Stimulated activated CD4-positive, alpha-beta T cell treated with anti-CD3 and anti-CD28 coated beads, Interleukin-15, amount 100 ng/mL, for 24 hours (primary cell): ENCODE measurements at regions not wholly inside any gene's neighbourhood (a gene's known extent, or its start where the extent isn't known, plus 50 kb on each side); places are given as distances from the start of the nearest gene placed in this dataset.

Experiments
- DNase-seq: peaks from one replicate; pipeline ENCODE4 v3.0.0-alpha.2; 2020

DNA sequence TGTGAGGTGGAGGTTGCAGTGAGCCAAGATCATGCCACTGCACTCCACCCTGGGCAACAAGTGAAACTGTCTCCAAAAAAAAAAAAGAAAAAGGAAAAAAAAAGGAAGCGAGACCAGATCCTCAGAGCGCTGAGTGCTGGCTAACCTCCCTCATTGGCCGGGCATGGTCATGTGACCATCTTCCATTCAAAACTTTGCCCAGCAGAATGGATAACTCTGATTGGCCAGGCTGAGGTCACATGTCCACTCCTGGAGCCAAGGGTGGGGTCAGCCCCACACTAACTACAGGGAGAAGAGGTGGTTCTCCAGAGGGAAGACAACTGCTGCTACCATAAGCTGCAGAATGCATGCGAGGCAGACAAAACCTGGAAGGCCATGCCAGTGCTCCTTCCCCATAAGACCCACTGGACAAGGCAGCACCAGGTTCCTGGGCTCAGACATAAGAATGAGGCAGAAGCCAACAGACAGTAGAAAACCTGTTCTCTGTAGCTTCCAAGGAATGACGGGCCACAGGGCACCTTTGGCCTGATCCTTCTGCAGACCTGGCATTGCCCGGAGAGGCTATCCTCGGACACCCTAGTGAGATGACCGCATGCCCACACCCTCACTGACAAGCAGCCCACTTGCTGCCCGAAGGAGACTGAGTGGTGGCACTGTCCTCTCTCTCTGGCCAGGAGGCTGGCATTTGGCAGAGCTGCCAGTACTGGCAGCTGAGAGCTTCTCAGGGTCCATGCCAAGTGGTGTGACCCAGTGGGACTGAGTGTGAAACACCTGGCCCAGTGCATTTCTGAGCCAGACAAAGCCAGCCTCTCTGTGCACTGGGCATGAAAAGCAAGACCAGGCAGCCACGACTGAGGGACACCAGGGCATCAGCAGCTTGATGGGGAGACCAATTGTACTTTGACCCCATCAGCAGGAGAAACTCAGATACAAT, 311.9 kb upstream of the SULF2 start:
- DNase-seq = no peak

DNA sequence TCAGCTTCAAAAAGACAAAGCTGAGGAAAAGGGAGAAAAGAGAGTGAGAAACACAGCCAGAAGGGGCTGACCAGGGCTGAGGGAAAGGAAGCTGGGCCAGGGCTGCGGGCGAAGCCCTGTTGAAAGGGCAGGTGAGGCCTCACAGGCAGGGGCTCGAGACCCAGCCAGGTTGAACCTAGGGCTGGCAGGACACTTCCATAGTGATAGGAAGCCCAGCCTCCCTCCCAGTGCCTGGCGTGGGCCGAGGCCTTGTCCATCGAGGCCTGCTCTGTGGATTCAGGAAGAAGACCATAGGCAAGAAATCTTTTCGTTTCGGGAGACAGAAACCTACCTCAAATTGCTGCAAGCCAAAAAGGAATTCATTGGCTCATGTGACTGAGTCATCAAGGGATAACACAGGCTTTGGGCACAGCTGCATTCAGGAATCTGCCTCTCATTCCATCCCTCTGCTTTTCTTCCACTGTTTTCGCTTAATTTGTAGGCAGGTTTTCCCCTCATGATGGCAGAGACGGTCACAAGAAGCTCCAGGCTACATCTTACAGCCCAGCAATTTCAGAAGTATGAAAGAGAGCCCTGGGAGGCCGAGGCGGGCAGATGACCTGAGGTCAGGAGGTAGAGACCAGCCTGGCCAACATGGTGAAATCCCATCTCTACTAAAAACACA, 311.1 kb upstream of the SULF2 start:
- no peak for DNase-seq

DNA sequence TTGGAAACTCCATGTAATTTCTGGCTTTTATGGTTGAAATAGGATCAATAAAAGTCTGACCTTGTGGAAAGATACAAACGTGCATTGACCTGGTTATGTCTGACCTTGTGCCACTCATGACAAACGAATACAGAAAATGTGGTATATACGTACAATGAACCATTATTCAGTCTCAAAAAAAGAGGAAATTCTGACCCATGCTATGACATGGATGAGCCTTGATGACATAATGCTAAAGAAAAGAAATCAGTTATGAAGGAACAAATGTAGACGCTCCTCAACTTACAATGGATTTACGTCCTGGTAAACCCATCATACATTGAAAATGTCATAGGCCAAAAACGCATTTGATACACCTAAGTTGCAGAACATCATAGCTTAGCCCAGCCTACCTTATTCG, 309.7 kb upstream of the SULF2 start:
- no peak for DNase-seq

DNA sequence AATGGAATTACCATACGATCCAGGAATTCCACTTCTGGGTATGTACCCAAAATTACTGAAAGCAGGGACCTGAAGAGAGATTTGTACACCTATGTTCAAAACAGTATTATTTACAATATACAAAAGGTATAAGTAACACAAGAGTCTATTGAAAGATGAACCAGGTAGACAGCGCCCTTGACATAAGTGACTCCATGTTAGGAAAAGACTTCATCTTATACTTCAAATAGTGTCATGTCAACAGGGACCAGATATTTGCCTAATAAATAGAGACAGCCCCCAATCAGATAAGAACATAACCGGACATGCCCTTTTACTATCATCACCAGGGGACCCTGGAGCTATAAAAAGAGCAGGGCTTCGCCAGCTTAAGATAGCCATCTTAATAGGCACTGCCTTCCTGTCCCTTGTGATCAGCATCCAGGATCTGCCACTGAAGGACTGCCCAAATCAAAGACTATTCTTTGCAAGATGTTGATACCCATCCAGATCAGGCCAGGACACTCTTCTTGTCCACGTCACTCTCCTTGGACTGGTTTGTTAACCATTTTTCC, 309.0 kb upstream of the SULF2 start:
- no peak for DNase-seq

DNA sequence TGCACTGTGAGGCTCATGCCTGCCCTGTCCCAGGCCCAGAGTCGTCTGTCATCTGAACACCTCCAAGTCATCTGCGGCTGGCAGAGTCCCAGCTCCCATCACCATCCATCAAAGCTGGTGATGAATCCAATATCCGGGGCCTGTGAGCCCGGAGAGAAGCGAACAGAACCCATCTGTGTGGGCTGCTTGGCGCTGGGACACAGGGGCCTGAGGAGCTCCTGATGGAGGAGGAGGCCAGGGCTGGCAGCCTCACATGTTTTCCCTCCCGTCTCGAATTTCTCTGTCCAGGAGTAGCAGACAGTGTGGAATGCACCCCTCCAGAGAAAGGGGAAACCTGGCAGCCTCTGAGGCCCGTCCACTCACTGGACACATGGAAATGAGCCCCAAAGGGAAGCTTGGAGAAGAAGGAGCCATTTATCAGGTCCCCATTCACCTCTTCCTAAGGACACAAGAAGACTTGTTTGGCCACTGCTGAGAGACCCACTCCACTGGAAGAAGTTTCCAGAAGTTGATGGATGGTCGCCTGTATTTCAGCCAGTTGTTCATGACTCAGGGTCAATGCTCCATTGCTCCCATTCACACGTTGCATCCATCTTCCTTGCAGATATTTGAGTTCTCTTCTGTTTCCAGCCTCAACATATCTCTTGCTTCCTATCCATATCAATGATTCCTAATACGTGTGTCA, 307.5 kb upstream of the SULF2 start:
- DNase-seq = no peak

DNA sequence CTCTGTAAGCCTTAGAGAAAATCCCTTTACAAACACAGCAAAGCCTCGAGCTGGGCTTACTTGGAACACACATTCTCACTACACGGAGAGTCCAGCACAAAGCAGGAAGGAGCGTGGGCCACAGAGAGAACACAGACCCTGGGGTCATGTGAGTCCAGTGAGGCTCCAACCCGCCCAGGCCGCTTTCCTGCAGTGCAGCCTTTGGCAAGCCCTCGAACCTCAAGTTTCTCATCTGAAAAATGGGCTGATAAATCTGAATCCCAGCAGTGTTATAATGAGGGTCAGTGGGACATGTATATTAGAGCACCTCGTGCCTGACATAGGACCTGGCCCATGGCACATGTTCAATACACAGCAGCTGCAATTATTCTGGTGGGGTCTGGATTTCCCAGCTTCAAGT, 305.5 kb upstream of the SULF2 start:
- no peak for DNase-seq

DNA sequence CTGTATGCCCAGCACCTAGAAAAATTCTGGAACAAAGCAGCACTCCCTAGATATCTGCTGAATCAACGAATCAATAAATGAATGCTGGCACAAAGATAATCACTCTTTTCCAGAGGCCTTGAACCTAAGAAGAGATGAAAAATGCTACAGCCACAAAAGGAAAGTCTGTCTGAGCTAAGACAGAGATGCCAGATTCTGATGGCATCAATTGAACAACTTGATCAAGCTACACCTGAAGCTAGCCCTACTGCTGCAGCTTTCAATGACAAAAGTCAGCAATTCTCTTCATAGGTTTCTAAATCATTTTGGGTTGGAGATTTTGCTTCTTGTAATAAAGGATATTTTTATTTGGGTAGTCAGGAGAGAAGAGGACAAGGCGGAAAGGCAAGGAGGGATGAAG, 305.0 kb upstream of the SULF2 start:
- no peak for DNase-seq

DNA sequence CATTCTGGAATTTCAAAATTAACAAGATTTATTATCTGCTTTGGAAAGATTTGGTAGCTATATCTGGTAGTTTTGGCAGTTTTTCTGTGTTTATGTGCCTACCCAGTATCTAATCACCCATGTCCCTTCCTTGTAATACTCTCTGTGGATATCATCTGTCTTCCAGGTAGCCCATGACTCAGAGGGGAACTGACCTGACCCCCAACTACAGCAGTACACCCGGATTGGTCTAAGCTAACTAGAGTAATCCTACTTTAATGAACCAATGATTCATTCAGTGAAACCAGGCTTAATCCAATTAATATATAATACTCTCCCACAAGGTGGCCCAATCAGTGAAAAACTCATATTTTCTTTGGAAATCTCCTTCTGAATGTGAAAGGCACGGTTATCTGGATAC, 295.3 kb upstream of the SULF2 start:
- no peak for DNase-seq

DNA sequence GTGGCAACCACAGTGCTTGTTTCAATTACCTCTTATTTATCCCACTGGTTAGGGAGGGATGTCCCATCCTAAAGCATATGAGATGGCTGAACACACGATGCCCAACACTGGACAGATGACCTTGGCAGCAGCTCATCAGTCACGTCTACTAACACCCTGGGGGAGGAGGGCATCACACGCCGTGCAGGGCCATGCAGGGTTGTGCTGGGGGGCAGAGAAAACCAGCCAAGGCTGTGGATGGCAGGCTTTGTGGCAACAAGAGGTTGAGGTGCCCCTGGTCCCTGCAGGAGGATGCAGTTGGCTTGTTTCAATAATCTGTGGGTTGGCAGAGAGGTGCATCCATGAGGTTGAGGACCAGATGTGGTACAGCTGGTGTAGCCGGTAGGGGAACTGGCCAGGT, 293.7 kb upstream of the SULF2 start:
- DNase-seq = no peak

DNA sequence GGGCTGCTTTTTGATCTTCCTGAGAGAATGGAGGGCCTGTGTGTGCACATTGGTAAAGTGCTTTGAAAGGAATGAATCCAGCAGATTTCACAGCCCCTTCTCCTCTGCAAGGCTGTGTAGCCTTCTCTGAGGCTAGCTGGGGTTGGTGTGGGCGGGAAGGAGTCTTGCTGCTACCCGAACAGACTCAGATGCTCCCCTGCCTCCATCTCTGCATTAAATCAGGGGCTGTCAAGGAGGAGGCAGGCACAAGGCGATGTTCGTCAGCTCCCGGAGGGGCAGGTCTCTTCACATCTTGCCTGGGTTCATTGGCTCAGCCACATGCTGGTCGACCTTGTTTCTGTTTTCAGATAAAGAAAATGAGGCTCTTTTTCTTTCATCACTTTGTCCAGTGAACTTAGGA, 291.5 kb upstream of the SULF2 start:
- no peak for DNase-seq

DNA sequence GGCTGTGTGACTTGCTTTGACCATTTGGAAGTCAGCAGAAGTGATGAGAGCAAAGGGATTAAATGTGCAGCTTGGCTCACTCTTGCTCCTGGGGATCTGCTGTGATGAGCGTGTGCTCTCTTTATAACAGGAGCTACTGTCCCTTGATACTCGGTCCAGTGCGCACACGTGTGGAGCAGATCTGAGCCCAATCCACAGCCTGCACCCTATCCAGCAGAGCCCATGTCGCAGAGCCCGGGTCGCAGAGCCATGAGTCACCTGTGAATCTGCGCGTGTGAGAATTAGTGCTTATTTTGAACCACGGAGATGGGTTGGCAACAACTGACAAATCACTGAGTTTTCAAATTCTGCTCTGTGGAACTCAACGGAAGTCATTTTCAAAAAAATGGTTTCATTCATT, 291.0 kb upstream of the SULF2 start:
- no peak for DNase-seq

DNA sequence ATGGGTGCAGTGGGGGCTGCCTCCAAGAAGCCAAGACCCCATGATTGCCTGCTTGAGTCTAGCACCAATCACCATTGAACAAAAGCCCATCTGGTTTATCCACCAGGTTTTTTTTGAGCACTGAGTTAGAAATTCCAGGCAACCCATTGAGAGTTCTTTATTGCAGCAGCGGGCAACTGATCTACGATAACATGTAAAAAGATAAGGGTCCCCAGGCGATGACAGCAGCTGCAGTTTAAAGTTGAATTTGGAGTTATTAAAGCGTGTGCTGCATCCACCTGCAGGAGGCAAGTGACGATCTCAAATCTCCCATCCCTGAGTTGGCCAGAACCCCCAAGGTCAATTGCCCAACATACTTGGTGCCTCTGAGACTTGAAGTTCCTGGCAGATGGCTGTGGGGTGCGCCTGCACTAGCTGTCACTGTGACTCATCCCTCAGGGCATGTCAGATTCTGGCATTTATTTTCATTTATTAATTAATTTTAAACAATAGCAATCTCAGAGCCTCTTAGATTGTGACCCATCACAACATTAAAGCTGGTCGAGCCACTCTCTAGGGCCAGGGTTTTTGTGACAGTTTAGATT, 290.4 kb upstream of the SULF2 start:
- DNase-seq = no peak

DNA sequence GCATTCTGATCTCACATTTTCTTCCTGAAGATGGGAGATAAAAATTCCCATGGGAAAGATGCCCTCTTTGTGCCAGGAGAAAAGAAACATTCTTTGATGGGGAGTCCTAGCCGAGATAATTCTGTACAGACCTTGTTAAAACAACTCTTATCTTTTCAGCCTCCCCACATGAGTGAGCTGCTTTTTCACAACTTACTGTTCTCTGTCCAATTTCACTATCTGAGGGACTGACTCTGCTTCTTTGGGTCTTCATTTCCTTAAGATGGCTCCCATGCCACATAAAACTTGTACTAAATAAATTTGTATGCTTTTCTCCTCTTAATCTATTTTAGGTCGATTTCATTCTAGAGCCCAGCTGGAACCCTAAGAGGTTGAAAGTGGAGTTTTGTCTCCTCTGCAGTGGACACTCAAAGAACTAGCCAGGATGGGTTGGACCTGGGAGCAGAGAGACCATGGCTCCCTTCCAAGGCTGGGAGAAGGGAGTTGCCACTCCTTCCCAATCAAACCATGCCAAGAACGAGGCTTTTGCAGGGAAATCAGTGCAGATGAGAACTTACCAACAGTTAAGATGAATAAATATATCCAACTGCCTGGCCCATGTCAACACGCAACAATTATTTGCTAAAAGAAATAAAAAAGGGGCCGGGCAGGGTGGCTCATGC, 285.8 kb upstream of the SULF2 start:
- DNase-seq = no peak

DNA sequence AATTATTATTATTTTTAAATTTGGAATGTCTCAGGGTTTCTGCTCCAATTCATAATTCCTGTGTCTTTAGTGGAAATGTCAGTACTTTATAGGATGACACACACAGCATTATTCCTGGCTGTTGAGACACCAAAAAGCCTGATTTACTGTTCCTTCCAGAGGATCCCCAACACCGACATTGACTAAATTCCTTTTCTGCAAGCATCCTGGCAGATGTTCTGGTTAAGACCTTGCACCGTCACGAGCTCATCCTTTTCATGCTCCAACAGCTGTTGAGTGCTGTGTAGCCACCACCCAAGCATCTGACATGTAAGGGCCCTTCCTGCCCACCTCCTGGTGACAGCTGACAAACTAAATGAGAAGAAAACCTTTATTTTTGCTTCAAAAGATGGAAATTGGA, 284.3 kb upstream of the SULF2 start:
- no peak for DNase-seq

DNA sequence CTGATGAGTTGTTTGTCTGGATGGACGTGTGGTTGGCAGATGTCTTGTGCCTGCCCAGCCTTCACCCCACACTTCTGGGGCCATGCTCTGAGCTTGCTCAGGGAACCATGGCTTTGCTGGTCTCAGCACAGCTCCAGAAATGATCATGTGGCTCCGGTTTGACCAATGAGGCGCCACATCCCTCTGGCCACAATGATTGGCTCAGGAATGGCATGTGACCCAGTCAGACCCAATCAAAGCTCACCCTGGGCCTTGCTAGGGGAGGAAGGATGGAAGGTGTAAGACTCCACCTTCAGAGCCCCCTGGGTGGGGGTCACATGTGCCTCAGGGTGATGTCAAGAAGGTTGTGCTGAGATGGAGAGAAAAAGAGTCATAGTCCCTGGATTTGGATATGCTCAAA, 281.6 kb upstream of the SULF2 start:
- no peak for DNase-seq

DNA sequence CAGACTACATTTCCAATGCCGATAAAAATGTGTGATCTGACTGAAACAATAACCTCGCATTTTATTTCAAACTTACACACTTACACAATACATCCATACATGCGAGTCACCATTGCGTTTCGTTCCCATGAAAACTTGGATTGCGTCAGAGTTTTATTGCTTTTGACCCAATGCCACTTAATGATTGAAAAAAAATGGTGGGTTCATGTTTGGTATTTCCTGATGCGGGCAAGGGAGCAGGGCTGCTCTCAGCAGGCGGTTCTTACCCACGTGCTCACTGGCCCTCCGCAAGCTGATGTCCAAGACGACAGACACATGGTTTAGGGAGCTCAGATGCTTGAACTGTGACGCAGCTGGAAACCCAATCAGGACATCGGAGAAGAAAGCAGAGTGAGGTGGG, 281.0 kb upstream of the SULF2 start:
- no peak for DNase-seq

DNA sequence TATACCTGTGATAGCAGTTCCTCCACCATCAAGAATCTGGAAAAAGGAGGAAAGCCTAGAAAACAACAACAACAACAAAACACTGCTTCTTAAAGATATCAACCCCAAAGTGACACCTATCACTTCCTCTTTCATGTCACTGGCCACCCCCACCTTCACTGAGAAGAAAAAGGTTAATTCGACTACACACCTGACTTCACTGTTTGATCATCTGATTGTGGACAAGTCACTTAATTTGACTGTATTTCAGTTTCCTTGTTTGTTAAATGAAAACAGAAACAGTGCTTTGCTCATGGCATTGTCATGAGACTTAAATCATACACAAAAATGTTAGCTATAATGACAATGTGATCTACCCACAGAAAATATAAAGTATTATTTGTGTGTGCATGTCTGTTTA, 280.6 kb upstream of the SULF2 start:
- no peak for DNase-seq

DNA sequence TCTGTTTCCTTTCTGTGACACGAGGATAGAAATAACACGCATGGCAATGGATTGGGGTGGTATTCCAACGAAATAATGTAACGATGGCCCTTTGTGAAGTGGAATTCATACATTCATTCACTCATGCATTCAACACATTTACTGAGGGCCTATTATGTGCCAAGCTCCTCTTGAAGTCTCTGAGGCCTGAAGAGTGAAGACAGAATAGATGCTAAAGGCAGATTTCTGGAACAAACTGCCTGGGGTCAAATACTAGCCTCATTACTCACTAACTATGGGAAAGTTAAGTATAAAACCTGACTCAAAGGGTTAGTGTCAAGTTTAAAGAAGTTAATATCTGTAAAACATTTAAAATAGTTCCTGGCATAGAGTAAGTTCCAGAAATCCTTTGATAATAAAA, 279.6 kb upstream of the SULF2 start:
- DNase-seq = no peak

DNA sequence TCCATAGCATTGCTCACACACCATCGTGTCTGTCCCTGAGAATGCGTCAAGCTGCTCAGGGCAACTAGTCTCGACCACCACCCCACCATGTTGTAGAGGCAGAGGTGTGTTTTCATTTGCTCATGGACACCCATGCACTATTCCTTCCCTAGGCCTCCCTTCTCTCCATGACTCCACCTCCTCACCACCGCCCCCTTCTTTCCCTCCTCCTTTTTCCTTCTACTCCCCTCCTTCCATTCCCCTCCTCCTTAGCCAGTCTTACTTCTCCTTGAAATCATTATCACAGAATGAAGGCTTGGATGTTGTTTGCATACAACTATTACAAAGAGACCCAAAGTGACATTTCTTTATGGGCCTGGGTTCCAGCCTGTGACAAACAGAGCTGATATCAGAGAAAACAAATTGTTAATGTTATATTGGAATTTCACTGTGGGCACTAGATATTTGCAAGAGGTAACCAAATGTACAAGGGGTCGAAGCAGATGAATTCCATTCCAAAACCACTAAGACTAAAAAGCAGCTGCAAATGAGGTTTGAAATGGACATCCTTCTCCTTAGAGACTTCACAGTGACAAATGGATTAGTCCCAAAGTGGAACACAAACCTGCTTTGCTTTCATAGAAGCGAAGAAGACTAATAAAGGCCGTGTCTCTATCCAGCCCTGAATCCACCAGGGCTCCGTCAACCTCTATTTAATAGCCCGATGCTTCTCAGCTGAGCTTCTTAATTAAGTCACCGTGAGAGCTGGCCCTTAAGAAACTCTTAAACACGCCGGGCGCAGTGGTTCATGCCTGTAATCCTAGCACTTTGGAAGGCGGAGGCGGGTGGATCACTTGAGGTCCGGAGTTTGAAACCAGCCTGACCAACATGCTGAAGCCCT, 275.8 kb upstream of the SULF2 start:
- DNase-seq = no peak

DNA sequence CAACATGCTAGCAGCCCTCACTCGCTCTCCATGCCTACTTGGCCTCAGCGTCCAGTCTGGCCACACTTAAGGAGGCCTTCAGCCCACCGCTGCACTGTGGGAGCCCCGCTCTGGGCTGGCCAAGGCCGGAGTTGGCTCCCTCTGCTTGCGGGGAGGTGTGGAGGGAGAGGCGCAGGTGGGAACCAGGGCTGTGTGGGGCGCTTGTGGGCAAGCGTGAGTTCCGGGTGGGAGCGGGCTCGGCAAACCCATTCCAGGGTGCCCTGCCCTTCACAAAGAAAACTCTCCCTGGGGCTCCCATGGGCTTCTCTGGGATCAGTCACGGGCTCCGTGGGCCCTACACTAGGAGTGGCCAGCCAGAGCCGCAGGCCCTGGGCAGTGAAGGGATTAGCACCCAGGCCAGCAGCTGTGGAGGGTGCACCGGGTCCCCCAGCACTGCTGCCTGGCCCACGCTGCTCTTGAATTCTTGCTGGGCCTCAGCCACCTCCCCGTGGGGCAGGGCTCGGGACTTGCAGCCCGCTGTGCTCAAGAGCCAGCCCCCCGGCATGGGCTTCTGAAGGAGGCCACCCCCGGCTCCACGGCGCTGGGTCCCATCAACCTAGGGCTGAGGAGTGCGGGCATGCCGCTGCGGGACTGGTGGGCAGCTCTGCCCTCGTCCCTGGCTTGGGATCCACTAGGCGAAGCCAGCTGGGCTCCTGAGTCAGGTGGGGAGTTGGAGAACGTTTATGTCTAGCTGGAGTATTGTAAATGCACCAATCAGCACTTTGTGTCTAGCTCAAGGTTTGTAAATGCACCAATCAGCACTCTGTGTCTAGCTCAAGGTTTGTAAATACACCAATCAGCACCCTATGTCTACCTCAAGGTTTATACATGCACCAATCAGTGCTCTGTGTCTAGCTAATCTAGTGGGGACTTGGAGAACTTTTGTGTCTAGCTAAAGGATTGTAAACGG, 273.6 kb upstream of the SULF2 start:
- no peak for DNase-seq
